Aorta (tissue), 5 donors: ENCODE measurements at regions not wholly inside any gene's neighbourhood (a gene's known extent, or its start where the extent isn't known, plus 50 kb on each side); places are given as distances from the start of the nearest gene placed in this dataset.

ENCODE experiments used
- ATAC-seq: fragments of 200-7000 bp; cut with Tn5 transposase; one replicate; pipeline ENCODE4 v1.9.1; 2022; ENCODE audit warnings: moderate library complexity; ENCODE audit not compliant: low FRiP score
- DNase-seq, 2 donors: peaks; one replicate each; pipeline ENCODE4 v3.0.0-alpha.2; 2020
- H3K27ac ChIP-seq, 2 donors: one replicate each; pipeline ENCODE4 v1.5.1; 2013; ENCODE audit warnings: low read length in 2 of 2, mild to moderate bottlenecking in 2 of 2, moderate library complexity in 2 of 2, control low read depth in 1 of 2, inconsistent platforms in 1 of 2, low read depth in 1 of 2
- H3K27me3 ChIP-seq, 2 donors: one replicate each; pipeline ENCODE4 v1.6.1; 2013; ENCODE audit warnings: control low read depth in 1 of 2, low read length in 1 of 2, mild to moderate bottlenecking in 1 of 2, moderate library complexity in 1 of 2; ENCODE audit not compliant: insufficient read depth in 2 of 2, control insufficient read depth in 1 of 2
- H3K36me3 ChIP-seq, 2 donors: one replicate each; pipeline ENCODE4 v1.6.1; 2013; ENCODE audit warnings: control low read depth in 1 of 2, low read length in 1 of 2, mild to moderate bottlenecking in 1 of 2; ENCODE audit not compliant: insufficient read depth in 2 of 2, control insufficient read depth in 1 of 2
- H3K4me1 ChIP-seq, 2 donors: one replicate each; pipeline ENCODE4 v1.6.1; 2013; ENCODE audit warnings: low read length in 2 of 2, control low read depth in 1 of 2, mild to moderate bottlenecking in 1 of 2, moderate library complexity in 1 of 2; ENCODE audit not compliant: insufficient read depth in 2 of 2, control insufficient read depth in 1 of 2
- H3K4me3 ChIP-seq, 2 donors: one replicate each; pipeline ENCODE4 v1.5.1; 2013; ENCODE audit warnings: low read length in 2 of 2, control low read depth in 1 of 2, mild to moderate bottlenecking in 1 of 2
- H3K9me3 ChIP-seq: one replicate; pipeline ENCODE4 v1.6.1; 2013; ENCODE audit warnings: mild to moderate bottlenecking, low read length; ENCODE audit not compliant: control insufficient read depth
- WGBS, 2 donors: extraction: QIAGEN DNeasy Blood & Tissue Kit; methylation state at CpG; one replicate each; pipeline ENCODE4 v1.1.7; 2013; 5-methylcytosine and 5-hydroxymethylcytosine counted together
- intact Hi-C, 2 donors: fragments of 100-400 bp; cut with DNase I; formaldehyde crosslinking; loops; one replicate each; pipeline versions ENCODE4 v1.14.2 to v1.15.0; 2022
- donor health status: healthy with polysubstance abuse.
- donor health status: Bipolar disorder and iron deficiency.
- donor health status: DM: no; HTN: no; CAD: no.
- donor health status: DM: no; HTN: no; CAD: no.
- donor health status: DM: yes; HTN: yes; CAD: no.

DNA sequence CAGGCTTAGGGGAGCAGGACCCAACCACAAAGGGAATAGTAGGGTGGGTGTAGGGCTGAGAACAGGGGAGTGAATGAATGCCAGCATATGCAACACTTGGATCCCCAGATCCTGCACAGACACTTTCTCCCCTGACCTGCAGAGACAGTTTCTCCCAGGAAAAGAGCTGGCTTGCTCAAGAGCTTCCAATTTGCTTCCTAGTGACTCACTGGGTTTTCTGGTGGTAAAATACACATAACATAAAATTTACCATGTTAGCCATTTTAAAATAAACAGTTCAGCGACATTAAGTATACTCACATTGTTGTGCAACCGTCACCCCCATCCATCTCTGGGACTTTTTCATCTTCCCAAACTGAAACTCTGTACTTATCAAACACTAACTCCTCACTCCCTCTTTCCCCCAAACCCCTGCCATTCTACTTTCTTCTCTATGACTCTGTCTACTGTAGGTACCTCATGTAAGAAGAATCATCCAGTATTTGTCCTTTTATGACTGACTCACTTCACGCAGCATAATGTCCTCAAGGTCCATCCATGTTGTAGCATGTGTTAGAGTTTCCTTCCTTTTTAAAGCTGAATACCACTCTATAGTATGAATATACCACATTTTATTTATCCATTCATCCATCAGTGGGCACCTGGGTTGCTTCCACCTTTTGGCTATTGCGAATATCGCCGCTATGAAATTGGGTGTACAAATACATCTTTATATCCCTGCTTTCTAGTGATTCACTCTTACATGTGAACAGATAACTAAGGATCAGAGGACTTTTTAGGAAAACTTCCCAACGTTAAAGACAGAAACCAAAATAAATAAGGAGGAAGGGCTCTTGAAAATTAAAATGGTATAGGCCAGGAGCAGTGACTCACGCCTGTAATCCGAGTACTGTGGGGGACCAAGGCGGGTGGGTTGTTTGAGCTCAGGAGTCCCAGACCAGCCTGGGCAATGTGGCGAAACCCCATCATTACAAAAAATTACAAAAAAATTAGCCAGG, 95.6 kb upstream of the TJP1 start:
- no peaks in the 10 kb centered on the region for H3K9me3 ChIP-seq
- intact Hi-C loops, result no loop called here
- no peak for DNase-seq
- WGBS, 2 donors, result 87 to 91% methylated on average over 11 of the region's 11 CpGs
- H3K4me3 ChIP-seq, result no peak overlapping the region
- H3K4me1 ChIP-seq, result peaks cover 0 to 4% of the 10 kb centered on the region in 2 donors
- H3K27me3 ChIP-seq, result no peaks in the 10 kb centered on the region
- H3K36me3 ChIP-seq, result no peaks in the 10 kb centered on the region
- ATAC-seq, result no peak
- no peak overlapping the region for H3K27ac ChIP-seq

DNA sequence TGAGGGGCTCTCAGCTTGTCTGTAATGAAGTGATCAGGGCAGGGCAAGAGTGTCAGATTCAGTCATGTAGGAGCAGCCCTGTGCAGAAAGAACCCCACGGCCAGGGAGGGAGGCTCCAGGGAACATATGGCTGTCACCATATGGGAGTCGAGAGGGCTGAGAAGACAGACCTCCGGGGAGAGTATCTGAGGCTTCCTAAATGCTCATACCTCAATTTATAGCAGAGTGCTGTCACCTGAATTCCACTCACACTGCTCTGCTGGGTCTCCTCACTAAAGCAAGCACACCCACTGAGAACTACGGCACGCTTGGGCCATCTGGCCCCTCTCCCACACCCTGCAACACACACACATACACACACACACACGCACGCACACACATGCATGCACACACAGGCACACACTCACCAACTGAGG, 92.3 kb upstream of the TJP1 start:
- no peak for ATAC-seq
- intact Hi-C loops, result no loop called here
- no peaks in the 10 kb centered on the region for H3K27me3 ChIP-seq
- no peaks in the 10 kb centered on the region for H3K36me3 ChIP-seq
- no peaks in the 10 kb centered on the region for H3K9me3 ChIP-seq
- H3K4me3 ChIP-seq, result no peak overlapping the region
- H3K4me1 ChIP-seq, result peaks cover 2 to 4% of the 10 kb centered on the region in 2 donors
- no peak for DNase-seq
- H3K27ac ChIP-seq, result no peak overlapping the region
- 80 to 82% methylated on average over 7 of the region's 7 CpGs for WGBS, 2 donors

DNA sequence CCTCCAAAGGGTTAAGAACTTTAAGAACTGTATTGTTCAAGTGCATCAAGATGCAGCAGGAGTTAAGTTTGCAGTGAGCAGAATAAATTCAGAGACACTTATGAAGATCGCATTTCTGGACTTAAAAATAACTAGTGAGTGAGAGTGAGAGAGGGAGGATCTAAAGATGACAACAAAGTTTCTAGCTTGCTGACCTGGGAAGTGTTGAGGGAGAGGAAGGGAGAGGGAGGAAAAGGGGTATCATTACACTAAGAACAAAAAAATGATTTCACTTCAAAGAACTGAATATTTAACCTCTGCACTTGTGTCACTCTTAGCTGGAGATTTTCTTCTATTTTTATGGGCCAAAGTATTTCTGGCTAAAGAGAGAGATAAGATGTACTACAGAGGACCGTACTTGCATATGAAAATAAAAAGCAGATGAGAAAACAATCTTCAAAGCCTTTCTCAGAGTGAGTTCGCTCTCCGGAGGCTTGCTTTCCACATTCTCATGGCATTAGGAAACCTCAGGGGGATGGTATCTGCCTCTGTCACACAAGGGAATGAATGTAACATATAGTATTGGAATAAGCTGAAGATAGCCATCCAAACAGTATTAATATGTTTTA, 91.4 kb upstream of the TJP1 start:
- intact Hi-C loops, result no loop called here
- ATAC-seq (no peak), DNase-seq (no peak)
- Histone ChIP-seq H3K36me3 (no peaks in the 10 kb centered on the region), H3K27me3 (no peaks in the 10 kb centered on the region), H3K9me3 (no peaks in the 10 kb centered on the region), H3K27ac (no peak overlapping the region), H3K4me3 (no peak overlapping the region), H3K4me1 (peaks cover 2 to 4% of the 10 kb centered on the region in 2 donors)
- 7 to 11% methylated on average over 4 of the region's 4 CpGs for WGBS, 2 donors

DNA sequence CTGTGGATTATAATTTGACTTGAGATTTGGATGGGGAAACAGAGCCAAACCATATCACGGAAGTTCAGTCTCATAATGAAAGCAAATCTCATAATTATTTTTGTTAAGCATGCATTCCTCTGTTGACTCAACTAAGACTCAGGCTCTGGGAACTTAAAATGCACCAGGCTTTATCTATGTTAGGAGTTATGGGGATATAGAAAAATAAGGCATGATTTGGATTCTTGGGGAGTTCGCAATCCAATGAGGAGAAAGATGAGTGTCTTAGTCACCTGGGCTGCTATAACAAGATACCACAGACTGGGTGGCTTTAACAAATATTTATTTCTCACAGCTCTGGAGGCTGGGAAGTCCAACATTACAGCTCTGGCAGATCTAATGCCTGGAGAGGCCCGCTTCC, 89.4 kb upstream of the TJP1 start:
- ATAC-seq, result no peak
- H3K4me1 ChIP-seq, result peaks cover 2 to 4% of the 10 kb centered on the region in 2 donors
- H3K27ac ChIP-seq, result no peak overlapping the region
- 39 to 74% methylated on average over 3 of the region's 3 CpGs for WGBS, 2 donors
- H3K4me3 ChIP-seq, result no peak overlapping the region
- no peaks in the 10 kb centered on the region for H3K36me3 ChIP-seq
- H3K27me3 ChIP-seq, result no peaks in the 10 kb centered on the region
- no peaks in the 10 kb centered on the region for H3K9me3 ChIP-seq
- no peak for DNase-seq
- intact Hi-C loops, result no loop called here

DNA sequence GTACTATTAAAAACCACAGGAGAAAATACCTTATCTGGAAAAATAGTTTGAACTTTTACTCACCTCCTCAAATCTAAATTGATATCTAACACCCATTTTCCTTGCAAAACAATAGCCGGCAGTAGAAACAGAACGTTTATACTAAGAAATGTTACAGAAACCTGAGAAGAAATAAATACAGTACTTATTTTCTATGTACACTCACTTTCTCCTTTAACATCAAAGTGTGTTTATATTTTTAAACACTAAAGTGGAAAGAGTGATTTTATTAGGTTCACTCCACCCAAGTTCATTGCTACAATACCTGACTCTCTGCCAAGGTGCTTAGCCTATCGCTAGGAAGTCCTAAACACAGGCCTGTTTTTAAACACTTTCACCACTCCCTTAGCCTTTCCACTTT, 87.8 kb upstream of the TJP1 start:
- Histone ChIP-seq H3K27ac (no peak overlapping the region), H3K4me3 (no peak overlapping the region), H3K9me3 (no peaks in the 10 kb centered on the region), H3K27me3 (no peaks in the 10 kb centered on the region), H3K36me3 (no peaks in the 10 kb centered on the region), H3K4me1 (peaks cover 2 to 4% of the 10 kb centered on the region in 2 donors)
- no peak for DNase-seq
- ATAC-seq, result no peak
- 55 to 66% methylated on average over 3 of the region's 3 CpGs for WGBS, 2 donors
- intact Hi-C loops, result no loop called here

DNA sequence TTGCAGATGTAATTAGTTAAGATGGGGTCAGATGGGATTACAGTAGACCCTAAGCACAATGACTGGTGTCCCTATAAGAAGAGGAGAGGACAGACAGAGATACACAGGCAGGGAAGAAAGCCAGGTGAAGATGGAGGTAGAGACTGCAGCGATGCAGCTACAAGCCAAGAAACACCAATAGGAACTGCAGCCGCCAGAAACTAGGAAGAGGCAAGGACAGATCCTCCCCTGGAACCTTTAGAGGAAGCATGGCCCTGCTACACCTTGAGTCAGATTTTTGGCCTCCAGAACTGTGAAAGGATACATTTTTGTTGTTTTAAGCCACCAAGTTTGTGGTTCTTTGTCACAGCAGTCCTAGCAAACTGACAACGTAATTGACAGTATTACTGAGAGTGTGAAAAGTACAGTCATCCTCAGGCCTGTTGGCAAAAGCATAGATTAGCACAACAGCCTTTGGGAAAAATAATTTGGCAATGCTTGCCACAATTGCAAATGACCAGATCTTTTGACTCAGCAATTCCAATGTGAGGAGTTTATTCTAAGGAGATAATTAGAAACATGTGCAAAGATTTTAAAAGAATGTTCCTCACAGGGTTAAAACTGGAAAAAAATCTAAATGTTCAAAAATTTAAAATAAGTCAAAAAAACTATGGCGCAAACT, 82.6 kb upstream of the TJP1 start:
- no peak overlapping the region for H3K27ac ChIP-seq
- no peaks in the 10 kb centered on the region for H3K4me1 ChIP-seq
- no peak overlapping the region for H3K4me3 ChIP-seq
- DNase-seq (no peak), ATAC-seq (no peak)
- no peaks in the 10 kb centered on the region for H3K9me3 ChIP-seq
- 70 to 80% methylated on average over 4 of the region's 4 CpGs for WGBS, 2 donors
- H3K27me3 ChIP-seq, result no peaks in the 10 kb centered on the region
- H3K36me3 ChIP-seq, result no peaks in the 10 kb centered on the region
- intact Hi-C loops, result no loop called here

DNA sequence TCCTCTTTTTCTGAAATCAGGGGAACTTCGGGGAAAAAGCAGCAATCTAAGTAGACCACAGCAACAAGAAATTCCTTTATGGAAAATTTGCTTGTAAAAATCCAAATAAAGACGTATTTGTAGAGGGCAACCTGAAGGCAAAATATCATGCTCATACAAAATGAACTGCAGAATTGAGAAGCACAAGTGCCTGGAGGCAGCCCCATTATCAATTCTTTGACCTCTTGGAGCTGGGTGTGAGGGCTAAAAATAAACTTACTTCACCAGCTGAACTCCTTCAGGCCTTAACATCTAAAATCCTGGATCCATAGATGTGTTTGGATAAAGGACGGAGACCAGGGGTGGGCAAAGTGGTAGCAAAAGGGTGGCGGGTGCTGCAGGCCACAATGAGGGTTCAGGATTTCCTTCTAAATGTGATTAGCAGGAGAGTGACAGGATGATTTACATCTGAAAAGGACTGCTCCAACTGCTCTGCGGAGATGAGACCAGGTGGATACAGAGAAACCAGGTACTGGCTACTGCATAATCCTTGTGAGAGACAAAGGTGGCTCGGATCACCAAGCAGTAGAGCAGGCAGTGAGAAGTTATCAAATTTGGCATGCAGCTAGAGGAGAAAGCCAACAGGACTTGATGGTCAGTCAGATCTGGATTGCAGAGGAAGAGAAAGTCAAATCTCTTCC, 81.7 kb upstream of the TJP1 start:
- Histone ChIP-seq H3K27ac (no peak overlapping the region), H3K36me3 (no peaks in the 10 kb centered on the region), H3K4me3 (no peak overlapping the region), H3K4me1 (no peaks in the 10 kb centered on the region), H3K27me3 (no peaks in the 10 kb centered on the region), H3K9me3 (no peaks in the 10 kb centered on the region)
- DNase-seq (no peak), ATAC-seq (no peak)
- intact Hi-C loops, result no loop called here
- WGBS, 2 donors, result 91 to 93% methylated on average over 6 of the region's 6 CpGs

DNA sequence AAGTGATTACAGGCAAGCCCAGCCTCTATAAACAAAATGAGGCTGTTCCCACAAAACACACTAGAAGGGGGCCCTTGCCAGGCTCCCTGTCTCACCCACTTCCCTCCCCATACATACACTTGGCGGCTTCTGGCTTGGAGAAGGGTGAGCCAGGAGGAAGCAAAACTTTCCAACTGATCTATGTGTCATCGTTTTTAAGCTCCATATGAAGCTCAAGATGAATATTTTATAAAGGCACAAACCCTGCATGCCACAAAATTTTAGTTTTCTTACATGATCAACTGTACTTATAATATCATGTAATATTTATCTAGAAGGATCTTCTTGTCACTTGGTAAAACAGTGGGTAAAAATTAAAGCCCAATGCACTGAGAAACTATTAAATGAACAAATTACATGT, 80.8 kb upstream of the TJP1 start:
- WGBS, 2 donors, result 78 to 88% methylated on average over 2 of the region's 2 CpGs
- Histone ChIP-seq H3K27ac (no peak overlapping the region), H3K36me3 (no peaks in the 10 kb centered on the region), H3K27me3 (no peaks in the 10 kb centered on the region), H3K9me3 (no peaks in the 10 kb centered on the region), H3K4me1 (no peaks in the 10 kb centered on the region), H3K4me3 (no peak overlapping the region)
- ATAC-seq, result no peak
- no peak for DNase-seq
- intact Hi-C loops, result no loop called here
